ENCODE measurements at regions not wholly inside any gene's neighbourhood (a gene's known extent, or its start where the extent isn't known, plus 50 kb on each side); places are given as distances from the start of the nearest gene placed in this dataset.

GRCh38 chr13:88866195-88866594 is 1195.0 kb downstream of the SLITRK5 start:
- DNase-seq (ENCODE audit: low read depth), result no peak

DNA sequence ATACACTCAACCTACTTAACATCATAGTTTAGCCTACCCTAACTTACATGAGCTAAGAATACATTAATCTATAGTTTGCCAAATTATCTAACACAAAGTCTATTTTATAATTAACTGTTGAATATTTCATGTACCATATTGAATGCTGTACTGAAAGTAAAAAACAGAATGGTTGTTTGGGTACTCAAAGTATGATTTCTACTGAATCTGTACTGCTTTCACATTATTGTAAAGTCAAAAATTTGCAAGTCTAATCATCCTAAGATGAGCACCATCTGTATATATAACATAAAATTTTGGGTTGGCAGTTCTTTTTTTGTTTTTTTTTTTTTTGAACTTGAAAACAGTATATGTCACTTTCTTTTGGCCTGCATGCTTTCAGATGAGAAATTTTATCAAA is 1212.6 kb downstream of the SLITRK5 start:
- DNase-seq (ENCODE audit: low read depth), result no peak

GRCh38 chr13:88887045-88887662 is 1216.0 kb downstream of the SLITRK5 start:
- DNase-seq (ENCODE audit: low read depth), result no peak

DNA sequence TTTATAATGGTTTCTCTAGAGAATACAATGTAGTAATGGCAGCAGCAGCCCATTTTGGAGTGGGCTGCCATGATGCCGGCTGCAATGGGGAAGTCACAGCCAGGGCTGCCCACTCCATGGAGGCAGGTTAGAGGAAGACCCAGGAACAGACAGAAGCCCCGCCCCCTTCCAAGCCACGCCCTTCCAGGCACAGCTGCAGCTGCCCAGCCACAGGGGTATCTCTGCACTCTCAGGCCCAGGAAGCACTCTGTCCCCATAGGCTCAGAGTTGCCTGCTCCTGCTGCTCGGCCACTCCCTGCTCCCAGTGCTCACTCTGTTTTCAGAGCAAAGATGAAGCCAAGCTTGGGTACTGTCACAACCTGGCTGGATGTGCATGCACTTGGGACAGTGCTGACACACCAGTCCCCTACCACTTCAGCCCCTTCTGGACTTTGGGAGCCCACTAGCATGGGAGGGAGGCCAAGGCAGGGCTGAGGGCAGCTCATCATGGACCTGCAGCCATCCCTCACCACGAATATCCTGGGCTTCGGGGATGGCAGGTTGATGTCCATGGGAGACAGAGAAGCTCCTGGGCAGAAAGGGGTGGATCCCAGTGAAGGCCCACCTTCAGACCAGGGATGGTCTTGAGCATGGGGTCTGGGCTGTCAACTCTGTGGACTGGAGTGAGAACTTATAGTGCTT is 1224.2 kb downstream of the SLITRK5 start:
- DNase-seq (ENCODE audit: low read depth), result no peak

DNA sequence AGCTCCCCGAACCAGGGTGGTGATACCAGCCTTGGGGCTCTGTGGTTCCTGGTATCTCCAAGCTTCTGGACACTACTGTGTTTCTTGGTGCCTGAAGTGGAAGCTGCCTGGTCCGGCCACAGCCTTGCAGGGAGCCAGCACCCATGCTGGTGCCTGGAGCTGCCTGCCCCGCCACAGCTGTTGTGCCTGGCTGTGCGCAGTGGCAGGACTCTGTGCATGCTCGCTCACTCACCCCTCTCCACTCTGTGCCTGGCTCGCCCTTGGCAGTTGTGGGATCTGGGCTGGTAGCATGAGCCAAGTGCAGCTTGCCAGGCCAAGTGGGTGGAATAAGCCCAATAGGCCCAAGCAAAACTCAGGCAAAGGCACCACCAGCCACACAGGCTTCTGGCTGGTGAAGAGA is 1225.3 kb downstream of the SLITRK5 start:
- no peak for DNase-seq (ENCODE audit: low read depth)

DNA sequence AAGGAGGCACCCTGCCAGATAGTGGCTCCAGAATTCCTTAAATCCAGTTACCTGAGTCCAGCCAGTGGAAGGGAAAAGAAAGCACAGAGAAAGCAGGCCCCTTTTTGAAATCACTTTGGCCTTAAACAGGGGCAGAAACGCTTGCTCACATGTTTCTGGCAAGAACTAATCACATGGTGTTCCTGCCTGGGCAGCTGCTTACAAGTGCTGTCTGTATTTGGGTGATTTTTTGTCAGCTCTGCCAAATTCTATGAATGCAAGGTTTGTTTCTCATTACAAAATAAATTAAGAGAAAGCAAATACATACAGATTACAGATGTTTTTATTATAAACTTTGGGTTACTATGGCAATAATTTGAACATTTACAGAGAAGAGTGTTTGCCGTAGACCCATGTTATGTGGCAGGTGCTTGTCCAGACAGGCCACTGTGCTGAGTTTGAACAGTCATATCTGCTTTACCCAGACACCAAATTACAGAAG is 1237.8 kb downstream of the SLITRK5 start:
- no peak for DNase-seq (ENCODE audit: low read depth)

DNA sequence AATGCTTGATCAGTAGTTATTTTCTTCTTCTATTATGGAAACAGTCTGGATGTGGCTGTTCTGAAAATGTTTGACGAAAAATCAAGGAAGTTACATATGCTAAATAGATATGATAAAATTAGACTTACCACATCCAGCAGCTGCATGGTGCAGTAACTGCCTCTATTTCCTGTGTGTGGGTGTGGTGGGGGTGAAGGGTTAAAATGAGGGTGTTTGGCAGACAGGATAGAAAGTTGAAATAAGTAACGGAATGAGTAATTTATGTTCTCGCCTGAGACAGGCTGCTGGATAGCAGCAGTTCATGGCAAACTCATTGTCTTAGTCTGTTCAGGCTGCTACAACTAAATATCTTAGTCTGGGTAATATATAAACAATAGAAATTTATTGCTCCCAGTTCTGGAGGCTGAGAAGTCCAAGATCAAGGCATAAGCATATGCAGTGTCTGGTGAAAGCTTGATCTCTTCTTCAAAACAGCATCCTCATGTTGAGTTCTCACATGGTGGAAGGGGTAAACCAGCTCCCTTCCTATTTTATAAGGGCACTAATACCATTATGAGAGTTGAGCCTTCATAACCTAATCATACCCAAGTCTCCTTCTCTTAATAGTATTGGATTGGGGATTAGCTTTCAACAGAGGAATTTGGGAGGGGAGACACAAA is 1248.9 kb downstream of the SLITRK5 start:
- no peak for DNase-seq (ENCODE audit: low read depth)

GRCh38 chr13:88925954-88926353 is 1254.8 kb downstream of the SLITRK5 start:
- DNase-seq (ENCODE audit: low read depth), result no peak

DNA sequence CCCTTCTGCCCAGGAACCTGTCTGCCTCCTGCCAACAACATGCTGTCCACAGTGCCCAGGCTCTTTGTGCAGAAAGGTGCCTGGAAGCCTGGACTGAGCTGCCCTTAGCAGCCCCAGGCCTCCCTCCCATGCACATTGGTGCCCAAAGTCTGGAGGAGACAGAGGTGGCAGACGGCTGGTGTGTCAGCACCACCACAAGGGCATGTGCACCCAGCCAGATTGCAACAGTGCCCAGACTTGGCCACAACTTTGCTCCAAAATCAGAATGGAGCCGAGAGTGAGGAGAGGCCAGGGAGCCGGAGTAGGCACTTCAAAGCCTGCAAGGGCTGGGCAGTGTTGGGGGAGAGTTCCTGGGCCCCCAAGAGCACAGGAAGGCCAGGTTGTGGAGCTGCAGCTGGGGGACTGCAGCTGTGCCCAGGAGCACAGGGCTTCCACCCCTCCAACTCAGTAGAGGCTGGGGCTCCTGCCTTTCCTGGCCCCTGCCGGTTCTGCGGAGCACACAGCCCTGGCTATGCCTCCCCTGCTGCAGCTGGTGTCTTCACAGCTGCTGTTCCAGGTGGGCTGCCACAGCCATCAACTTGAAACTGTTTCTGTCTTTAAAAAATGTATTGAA is 1255.8 kb downstream of the SLITRK5 start:
- DNase-seq (ENCODE audit: low read depth), result no peak

DNA sequence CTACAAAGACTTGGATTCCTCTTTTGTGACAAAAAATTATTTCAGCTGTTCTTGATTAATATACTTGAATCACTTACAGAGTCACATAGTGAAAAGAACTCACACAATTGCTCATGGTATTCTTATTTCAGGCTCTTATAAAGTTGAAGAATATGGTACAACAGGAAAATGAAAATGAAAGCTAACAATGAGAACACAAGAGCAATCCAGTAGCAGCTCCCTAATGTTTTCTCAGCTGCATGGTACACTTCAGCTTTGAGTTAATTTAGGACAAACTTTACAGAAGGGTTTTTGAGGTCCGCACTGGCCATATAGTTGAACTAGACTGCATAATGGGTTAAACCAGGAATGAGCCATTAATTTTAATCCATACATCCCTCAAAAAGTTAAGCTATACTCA is 1261.8 kb downstream of the SLITRK5 start:
- DNase-seq (ENCODE audit: low read depth), result no peak

DNA sequence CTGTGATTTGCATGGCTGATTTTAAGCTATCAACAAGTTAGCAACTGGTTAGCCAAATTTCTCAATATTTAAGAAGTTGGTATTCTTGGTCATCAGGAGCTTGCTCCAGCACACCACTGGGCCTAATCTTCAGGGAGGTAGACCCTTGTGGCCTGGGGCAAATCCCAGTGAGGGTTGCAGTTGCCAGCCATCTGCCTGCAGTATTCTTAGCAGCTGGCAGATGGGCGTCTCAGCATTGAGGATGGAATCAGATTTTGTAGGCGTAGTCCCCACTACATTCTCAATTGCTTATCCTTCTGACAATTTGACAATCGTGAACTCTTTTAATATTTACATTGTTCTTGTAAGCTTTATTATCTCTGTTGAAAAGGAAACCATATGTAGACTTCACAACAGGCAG is 1266.2 kb downstream of the SLITRK5 start:
- no peak for DNase-seq (ENCODE audit: low read depth)

- no peak for DNase-seq (ENCODE audit: low read depth)
Measured at GRCh38 chr13:88945793-88946192, 1274.6 kb downstream of the SLITRK5 start.

- DNase-seq (ENCODE audit: low read depth), result no peak
Measured at GRCh38 chr13:88948501-88948900, 1277.3 kb downstream of the SLITRK5 start.

DNA sequence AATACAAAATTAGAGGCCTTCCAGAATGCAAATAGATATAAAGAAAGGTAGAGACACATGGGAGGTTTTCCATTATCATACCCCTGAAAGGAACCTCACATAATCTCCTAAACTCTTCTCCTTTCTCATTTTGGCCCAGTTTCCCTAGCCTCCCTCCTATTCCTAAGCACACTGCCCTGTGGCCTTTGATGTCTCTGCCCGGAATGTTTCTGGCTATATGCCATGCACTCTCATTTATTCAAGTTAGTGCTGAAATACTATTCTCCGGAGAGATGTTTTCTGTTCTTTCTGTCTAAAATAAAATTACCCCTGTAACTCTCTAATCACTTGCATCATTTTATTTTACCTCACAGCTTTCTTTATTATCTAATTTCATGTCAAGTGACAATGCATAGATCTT is 1287.7 kb downstream of the SLITRK5 start:
- peak; percentile 0 for DNase-seq (ENCODE audit: low read depth)

GRCh38 chr13:88976466-88976865 is 1305.3 kb downstream of the SLITRK5 start:
- DNase-seq (ENCODE audit: low read depth), result no peak

- DNase-seq (ENCODE audit: low read depth), result no peak
Measured at GRCh38 chr13:88978607-88979006, 1307.4 kb downstream of the SLITRK5 start.

DNA sequence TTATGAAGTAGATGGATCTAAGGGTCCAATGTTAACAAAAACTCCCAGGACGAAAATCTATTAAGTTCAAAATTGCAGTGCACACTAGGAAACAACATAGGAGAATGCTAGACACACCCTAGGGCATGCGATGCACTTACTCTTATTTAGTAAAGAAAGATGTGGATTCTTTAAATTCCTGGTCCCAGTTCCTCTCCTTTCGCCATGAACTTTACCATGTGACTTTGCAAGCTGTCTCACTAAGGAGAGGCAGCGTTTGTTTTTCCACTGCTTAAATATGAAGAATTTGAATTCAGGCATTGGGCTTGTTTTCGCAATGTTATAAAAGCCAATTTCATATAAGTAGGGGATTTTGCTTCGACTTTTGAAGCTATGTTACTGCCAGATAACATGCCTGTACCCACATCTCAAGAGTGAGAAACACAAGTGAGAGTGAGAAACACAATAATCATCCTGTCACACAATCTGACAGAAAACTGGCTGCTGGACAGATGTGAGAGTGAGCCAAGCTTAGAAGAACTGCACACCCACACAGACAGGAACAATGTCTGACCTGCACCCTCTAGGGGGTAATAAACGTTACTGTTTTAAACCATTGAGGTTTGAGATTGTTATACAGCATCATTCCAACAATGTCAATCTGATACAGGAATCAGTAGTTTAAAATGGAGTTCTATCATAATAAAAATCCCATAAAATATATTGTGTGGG is 1308.4 kb downstream of the SLITRK5 start:
- DNase-seq (ENCODE audit: low read depth), result peak; percentile 40

GRCh38 chr13:89003656-89004055 is 1332.5 kb downstream of the SLITRK5 start:
- no peak for DNase-seq (ENCODE audit: low read depth)

- DNase-seq (ENCODE audit: low read depth), result no peak
Measured at GRCh38 chr13:89011615-89012014, 1340.4 kb downstream of the SLITRK5 start.

DNA sequence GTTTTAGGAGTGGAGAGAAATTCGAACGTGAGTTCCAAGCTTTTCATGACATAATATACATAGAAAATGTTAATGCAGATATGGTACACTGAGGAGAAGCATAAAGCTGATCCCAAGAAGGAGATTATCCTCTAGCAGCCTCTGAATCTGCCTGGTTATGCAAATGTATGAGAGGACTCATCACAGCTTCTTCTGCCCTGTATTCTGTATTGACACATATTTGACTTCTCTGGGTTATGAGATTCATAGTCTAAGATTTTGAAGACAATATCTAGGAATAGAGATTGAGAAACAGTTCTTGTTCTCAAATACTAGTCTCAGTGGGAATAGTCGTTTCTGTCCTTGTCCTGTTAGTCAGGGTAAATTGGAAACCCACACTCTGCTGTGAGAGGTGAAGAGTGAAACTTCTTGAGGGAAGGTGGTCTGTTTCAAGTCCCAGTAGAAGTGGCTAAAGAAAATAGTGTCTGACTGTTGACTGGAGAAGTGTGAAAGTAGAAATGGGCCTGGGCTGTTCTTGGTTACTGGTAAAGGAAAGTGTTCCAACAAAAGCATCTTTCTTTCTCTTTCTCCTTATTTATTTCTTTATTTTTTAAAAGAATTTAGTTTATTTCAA is 1356.6 kb downstream of the SLITRK5 start:
- no peak for DNase-seq (ENCODE audit: low read depth)

DNA sequence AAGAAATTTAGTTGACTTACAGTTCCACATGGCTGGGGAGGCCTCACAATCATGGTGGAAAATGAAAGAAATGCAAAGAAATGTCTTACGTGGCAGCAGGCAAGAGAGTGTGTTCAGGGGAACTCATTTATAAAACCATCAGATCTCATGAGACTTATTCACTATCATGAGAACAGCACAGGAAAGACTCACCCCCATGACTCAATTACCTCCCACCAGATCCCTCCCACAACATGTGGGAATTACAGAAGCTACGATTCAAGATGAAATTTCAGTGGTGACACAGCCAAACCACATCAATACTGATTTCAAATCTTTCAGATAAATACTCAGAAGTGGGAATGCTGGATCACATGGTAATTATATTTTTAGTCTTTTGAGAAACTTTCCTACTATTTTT is 1357.9 kb downstream of the SLITRK5 start:
- peak; percentile 58 for DNase-seq (ENCODE audit: low read depth)

DNA sequence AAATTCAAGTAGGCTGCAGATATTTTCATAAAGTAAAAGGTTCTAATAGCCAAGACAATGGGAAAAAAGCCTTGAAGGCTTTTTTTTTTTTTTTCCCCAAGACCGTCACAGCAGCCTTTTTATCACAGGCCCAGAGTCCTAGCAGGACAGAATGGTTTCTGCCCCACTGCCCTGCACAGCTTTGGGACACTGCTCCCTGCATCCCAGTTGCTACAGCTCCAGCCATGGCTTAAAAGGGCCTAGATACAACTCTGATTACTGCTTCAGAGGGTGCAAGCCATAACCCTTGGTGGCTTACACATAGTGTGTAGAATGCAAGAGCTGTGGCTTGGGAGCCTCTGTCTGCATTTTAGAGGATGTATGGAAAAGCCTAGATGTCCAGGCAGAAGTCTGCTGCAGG is 1362.8 kb downstream of the SLITRK5 start:
- no peak for DNase-seq (ENCODE audit: low read depth)

Data from amniotic epithelial cell (primary cell).